ENCODE measurements at regions not wholly inside any gene's neighbourhood (a gene's known extent, or its start where the extent isn't known, plus 50 kb on each side); places are given as distances from the start of the nearest gene placed in this dataset.
"Not testable (repeated sequence)": the region's sequence is repeated elsewhere in the genome, so short reads cannot be mapped to it uniquely, and the experiment has no call there.

GRCh38 chr12:5272018-5272785 is 159.7 kb upstream of the NTF3 start:
- WGBS (ENCODE audit: low lambda C conversion rate, missing lambda C conversion rate) = 84% methylated on average over 6 of the region's 6 CpGs

DNA sequence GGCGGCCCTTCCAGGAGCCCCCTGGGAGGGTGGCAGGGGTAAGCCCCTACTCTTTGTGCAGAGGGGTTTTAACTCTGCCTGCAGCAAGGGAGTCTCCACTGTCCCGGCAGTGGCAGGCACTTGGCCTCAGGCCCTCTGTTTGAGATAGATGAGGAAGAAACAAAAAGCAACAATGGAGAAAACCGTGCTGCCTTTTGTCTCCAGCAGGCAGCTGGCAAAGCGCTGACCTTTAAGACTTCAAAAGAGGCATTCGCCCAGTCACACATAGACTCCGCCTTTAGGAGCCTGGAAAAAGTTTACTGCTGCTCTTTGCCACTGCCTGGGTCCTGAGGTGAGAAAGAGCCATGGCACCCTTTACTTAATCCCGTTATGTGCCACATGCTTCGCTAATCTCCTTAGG is 158.2 kb upstream of the NTF3 start:
- H4K20me1 ChIP-seq (ENCODE audit: insufficient read depth, poor library complexity, severe bottlenecking) = no peaks in the 10 kb centered on the region
- H3K9me2 ChIP-seq (replicated peaks; ENCODE audit: insufficient read depth) = no peaks in the 10 kb centered on the region
- no peaks in the 10 kb centered on the region for H3K27me3 ChIP-seq
- H3K9me3 ChIP-seq (ENCODE audit: low read depth) = no peaks in the 10 kb centered on the region
- H3K36me3 ChIP-seq (replicated peaks; ENCODE audit: insufficient read depth, low read depth) = no peaks in the 10 kb centered on the region
- no peaks in the 10 kb centered on the region for H3K79me2 ChIP-seq
- DNase-seq (ENCODE audit: low spot score) = no peak
- WGBS (ENCODE audit: low lambda C conversion rate, missing lambda C conversion rate) = 74% methylated on average over 8 of the region's 8 CpGs
- no peak overlapping the region for H2AFZ ChIP-seq
- H3K27ac ChIP-seq = no peak overlapping the region
- H3K4me3 ChIP-seq = no peak overlapping the region
- no peak overlapping the region for H3K4me2 ChIP-seq
- TF ChIP-seq EZH2 (IDR thresholded peaks at IDR 0.05; ENCODE audit: borderline replicate concordance) = no peak
- no peaks in the 10 kb centered on the region for H3K4me1 ChIP-seq (ENCODE audit: insufficient read depth)

More at GRCh38 chr12:5272018-5272785, 159.7 kb upstream of the NTF3 start:
- Histone ChIP-seq H3K79me2 (no peaks in the 10 kb centered on the region), H3K27me3 (no peaks in the 10 kb centered on the region), H3K4me3 (no peak overlapping the region), H3K4me1 (ENCODE audit: insufficient read depth) (no peaks in the 10 kb centered on the region), H4K20me1 (ENCODE audit: insufficient read depth, poor library complexity, severe bottlenecking) (no peaks in the 10 kb centered on the region), H3K36me3 (replicated peaks; ENCODE audit: insufficient read depth, low read depth) (no peaks in the 10 kb centered on the region), H3K9me2 (replicated peaks; ENCODE audit: insufficient read depth) (no peaks in the 10 kb centered on the region), H2AFZ (no peak overlapping the region), H3K9me3 (ENCODE audit: low read depth) (no peaks in the 10 kb centered on the region), H3K27ac (no peak overlapping the region), H3K4me2 (no peak overlapping the region)
- TF ChIP-seq EZH2phosphoT487 (IDR thresholded peaks at IDR 0.05; ENCODE audit: low read depth, severe bottlenecking, unreplicated experiment) = no peak
- no peak for TF ChIP-seq EZH2 (IDR thresholded peaks at IDR 0.05; ENCODE audit: borderline replicate concordance)
- TF ChIP-seq, protein P1, sequence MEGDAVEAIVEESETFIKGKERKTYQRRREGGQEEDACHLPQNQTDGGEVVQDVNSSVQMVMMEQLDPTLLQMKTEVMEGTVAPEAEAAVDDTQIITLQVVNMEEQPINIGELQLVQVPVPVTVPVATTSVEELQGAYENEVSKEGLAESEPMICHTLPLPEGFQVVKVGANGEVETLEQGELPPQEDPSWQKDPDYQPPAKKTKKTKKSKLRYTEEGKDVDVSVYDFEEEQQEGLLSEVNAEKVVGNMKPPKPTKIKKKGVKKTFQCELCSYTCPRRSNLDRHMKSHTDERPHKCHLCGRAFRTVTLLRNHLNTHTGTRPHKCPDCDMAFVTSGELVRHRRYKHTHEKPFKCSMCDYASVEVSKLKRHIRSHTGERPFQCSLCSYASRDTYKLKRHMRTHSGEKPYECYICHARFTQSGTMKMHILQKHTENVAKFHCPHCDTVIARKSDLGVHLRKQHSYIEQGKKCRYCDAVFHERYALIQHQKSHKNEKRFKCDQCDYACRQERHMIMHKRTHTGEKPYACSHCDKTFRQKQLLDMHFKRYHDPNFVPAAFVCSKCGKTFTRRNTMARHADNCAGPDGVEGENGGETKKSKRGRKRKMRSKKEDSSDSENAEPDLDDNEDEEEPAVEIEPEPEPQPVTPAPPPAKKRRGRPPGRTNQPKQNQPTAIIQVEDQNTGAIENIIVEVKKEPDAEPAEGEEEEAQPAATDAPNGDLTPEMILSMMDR (IDR thresholded peaks at IDR 0.05; ENCODE audit: poor library complexity) = no peak
- no peak for DNase-seq (ENCODE audit: low spot score)

DNA sequence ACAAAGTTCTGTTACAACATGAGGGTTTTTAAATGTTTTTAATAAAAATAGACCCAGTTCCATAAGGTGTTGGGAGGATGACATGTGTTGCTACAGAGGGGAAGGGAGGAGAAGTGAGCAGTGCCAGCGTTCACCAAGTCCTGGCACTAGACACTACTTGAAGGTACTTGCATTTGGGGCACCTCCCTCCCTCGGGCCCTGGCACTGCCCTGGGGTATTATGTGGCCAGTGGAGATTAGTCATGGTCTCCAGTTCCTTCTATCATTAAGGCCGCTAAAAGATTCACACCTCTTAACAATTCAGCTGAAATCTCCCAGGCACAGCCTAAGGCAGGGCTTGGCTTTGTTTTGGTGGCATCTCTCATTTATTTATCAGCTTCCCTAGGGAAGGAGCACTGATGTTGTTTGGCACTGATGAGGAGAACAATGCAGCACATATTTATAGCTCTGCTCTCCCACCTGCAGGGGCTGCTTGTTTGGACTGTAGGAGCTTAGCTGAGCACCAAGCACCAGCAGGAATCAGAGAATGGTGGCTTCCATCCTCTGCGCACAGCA is 155.5 kb upstream of the NTF3 start:
- DNase-seq (ENCODE audit: low spot score) = no peak
- TF ChIP-seq EZH2 (IDR thresholded peaks at IDR 0.05; ENCODE audit: borderline replicate concordance) (no peak), EZH2phosphoT487 (IDR thresholded peaks at IDR 0.05; ENCODE audit: low read depth, severe bottlenecking, unreplicated experiment) (no peak)
- TF ChIP-seq, protein P1 (IDR thresholded peaks at IDR 0.05; ENCODE audit: poor library complexity) = no peak
- WGBS (ENCODE audit: low lambda C conversion rate, missing lambda C conversion rate) = 80% methylated on average over 4 of the region's 4 CpGs
- H3K27ac ChIP-seq = no peak overlapping the region
- H3K9me2 ChIP-seq (replicated peaks; ENCODE audit: insufficient read depth) = no peaks in the 10 kb centered on the region
- H4K20me1 ChIP-seq (ENCODE audit: insufficient read depth, poor library complexity, severe bottlenecking) = no peaks in the 10 kb centered on the region
- no peak overlapping the region for H3K4me3 ChIP-seq
- no peaks in the 10 kb centered on the region for H3K27me3 ChIP-seq
- no peaks in the 10 kb centered on the region for H3K9me3 ChIP-seq (ENCODE audit: low read depth)
- no peaks in the 10 kb centered on the region for H3K79me2 ChIP-seq
- H3K4me2 ChIP-seq = no peak overlapping the region
- H3K4me1 ChIP-seq (ENCODE audit: insufficient read depth) = no peaks in the 10 kb centered on the region
- no peak overlapping the region for H2AFZ ChIP-seq
- H3K36me3 ChIP-seq (replicated peaks; ENCODE audit: insufficient read depth, low read depth) = no peaks in the 10 kb centered on the region

DNA sequence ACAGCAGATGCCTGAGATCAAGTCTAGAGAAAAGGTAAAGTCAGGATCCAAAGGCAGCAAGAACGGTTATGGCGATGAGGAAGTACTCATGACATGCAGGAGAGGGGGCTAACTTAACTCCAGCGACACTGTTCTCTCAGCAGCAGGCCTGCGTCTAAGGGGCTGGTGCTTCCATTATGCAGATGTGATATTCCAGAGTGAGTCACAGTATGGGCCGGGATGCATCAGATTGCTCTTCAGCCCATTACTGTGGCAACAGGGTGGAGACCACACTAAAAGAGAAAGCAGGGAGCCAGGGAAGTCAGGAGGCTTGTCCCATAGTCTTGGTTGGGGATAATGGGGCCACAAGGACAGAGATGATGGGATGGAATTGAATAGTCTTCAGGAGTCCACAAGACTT is 151.8 kb upstream of the NTF3 start:
- H3K4me1 ChIP-seq (ENCODE audit: insufficient read depth) = no peaks in the 10 kb centered on the region
- no peak for TF ChIP-seq EZH2phosphoT487 (IDR thresholded peaks at IDR 0.05; ENCODE audit: low read depth, severe bottlenecking, unreplicated experiment)
- no peak for TF ChIP-seq EZH2 (IDR thresholded peaks at IDR 0.05; ENCODE audit: borderline replicate concordance)
- TF ChIP-seq, protein P1 (IDR thresholded peaks at IDR 0.05; ENCODE audit: poor library complexity) = no peak
- no peak overlapping the region for H2AFZ ChIP-seq
- DNase-seq (ENCODE audit: low spot score) = no peak
- H3K27ac ChIP-seq = no peak overlapping the region
- no peaks in the 10 kb centered on the region for H3K27me3 ChIP-seq
- H3K36me3 ChIP-seq (replicated peaks; ENCODE audit: insufficient read depth, low read depth) = no peaks in the 10 kb centered on the region
- no peaks in the 10 kb centered on the region for H3K9me3 ChIP-seq (ENCODE audit: low read depth)
- no peaks in the 10 kb centered on the region for H3K9me2 ChIP-seq (replicated peaks; ENCODE audit: insufficient read depth)
- H3K4me3 ChIP-seq = no peak overlapping the region
- no peak overlapping the region for H3K4me2 ChIP-seq
- no peaks in the 10 kb centered on the region for H3K79me2 ChIP-seq
- WGBS (ENCODE audit: low lambda C conversion rate, missing lambda C conversion rate) = 88% methylated on average over 5 of the region's 5 CpGs
- H4K20me1 ChIP-seq (ENCODE audit: insufficient read depth, poor library complexity, severe bottlenecking) = no peaks in the 10 kb centered on the region

DNA sequence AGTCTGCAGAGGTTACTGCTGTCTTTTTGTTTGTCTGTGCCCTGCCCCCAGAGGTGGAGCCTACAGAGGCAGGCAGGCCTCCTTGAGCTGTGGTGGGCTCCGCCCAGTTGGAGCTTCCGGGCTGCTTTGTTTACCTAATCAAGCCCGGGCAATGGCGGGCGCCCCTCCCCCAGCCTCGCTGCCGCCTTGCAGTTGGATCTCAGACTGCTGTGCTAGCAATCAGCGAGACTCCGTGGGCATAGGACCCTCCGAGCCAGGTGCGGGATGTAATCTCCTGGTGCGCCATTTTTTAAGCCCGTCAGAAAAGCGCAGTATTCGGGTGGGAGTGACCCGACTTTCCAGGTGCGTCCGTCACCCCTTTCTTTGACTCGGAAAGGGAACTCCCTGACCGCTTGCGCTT is 141.5 kb upstream of the NTF3 start:
- H3K4me1 ChIP-seq (ENCODE audit: insufficient read depth); DNase-seq (ENCODE audit: low spot score); H3K36me3 ChIP-seq (replicated peaks; ENCODE audit: insufficient read depth, low read depth); H3K9me3 ChIP-seq (ENCODE audit: low read depth); H3K9me2 ChIP-seq (replicated peaks; ENCODE audit: insufficient read depth); H3K27me3 ChIP-seq; H2AFZ ChIP-seq; H3K4me3 ChIP-seq; H3K79me2 ChIP-seq; H4K20me1 ChIP-seq (ENCODE audit: insufficient read depth, poor library complexity, severe bottlenecking); H3K4me2 ChIP-seq; H3K27ac ChIP-seq: not testable (repeated sequence)
- 41% methylated on average over 21 of the region's 21 CpGs for WGBS (ENCODE audit: low lambda C conversion rate, missing lambda C conversion rate)
